Mesenchymal stem cell (in vitro differentiated cells and primary cell): ENCODE measurements at regions not wholly inside any gene's neighbourhood (a gene's known extent, or its start where the extent isn't known, plus 50 kb on each side); places are given as distances from the start of the nearest gene placed in this dataset.

Experiments used
- DNase-seq: peaks from one replicate; pipeline ENCODE4 v3.0.0-alpha.2; 2013
- H2AFZ ChIP-seq: one replicate; pipeline ENCODE4 v1.6.1; 2013; ENCODE audit warnings: low read depth, mild to moderate bottlenecking, control low read depth, inconsistent platforms, low read length, moderate library complexity
- H2AK5ac ChIP-seq: 2 replicates; pipeline ENCODE4 v1.6.1; 2013; ENCODE audit warnings: low read length, moderate library complexity, mild to moderate bottlenecking, inconsistent platforms; ENCODE audit not compliant: severe bottlenecking
- H2BK120ac ChIP-seq: one replicate; pipeline ENCODE4 v1.6.1; 2013; ENCODE audit warnings: low read depth, mild to moderate bottlenecking, inconsistent platforms, low read length, moderate library complexity
- H2BK12ac ChIP-seq, 2 experiments: one replicate each; pipeline ENCODE4 v1.6.1; 2013; ENCODE audit warnings: inconsistent platforms in 2 of 2, low read length in 2 of 2, mild to moderate bottlenecking in 2 of 2, moderate library complexity in 2 of 2, control low read depth in 1 of 2
- H2BK15ac ChIP-seq: one replicate; pipeline ENCODE4 v1.6.1; 2013; ENCODE audit warnings: mild to moderate bottlenecking, low read depth, inconsistent platforms; ENCODE audit not compliant: poor library complexity, severe bottlenecking
- H2BK5ac ChIP-seq: 2 replicates; pipeline ENCODE4 v1.6.1; 2013; ENCODE audit warnings: low read depth, mild to moderate bottlenecking, low read length, control low read depth, inconsistent platforms; ENCODE audit not compliant: poor library complexity, severe bottlenecking
- H3K14ac ChIP-seq, 2 experiments: one replicate each; pipeline ENCODE4 v1.6.1; 2013; ENCODE audit warnings: inconsistent platforms in 2 of 2, low read length in 2 of 2, control low read depth in 1 of 2, mild to moderate bottlenecking in 1 of 2, moderate library complexity in 1 of 2
- H3K18ac ChIP-seq, 2 experiments: one replicate each; pipeline ENCODE4 v1.6.1; 2013; ENCODE audit warnings: inconsistent platforms in 2 of 2, low read length in 2 of 2, control low read depth in 1 of 2, low read depth in 1 of 2, mild to moderate bottlenecking in 1 of 2
- H3K23ac ChIP-seq, 2 experiments: one replicate each; pipeline ENCODE4 v1.6.1; 2013; ENCODE audit warnings: inconsistent platforms in 2 of 2, low read length in 2 of 2, mild to moderate bottlenecking in 2 of 2, moderate library complexity in 2 of 2, control low read depth in 1 of 2
- H3K27ac ChIP-seq: 2 replicates; pipeline ENCODE4 v1.5.1; 2013; ENCODE audit warnings: mild to moderate bottlenecking, moderate library complexity, low read length, control low read depth, inconsistent platforms; ENCODE audit not compliant: poor library complexity, severe bottlenecking
- H3K27me3 ChIP-seq, 2 experiments: 2 replicates each; pipeline versions ENCODE4 v1.6.1 to v1.7.0; 2013; ENCODE audit warnings: low read length in 2 of 2, mild to moderate bottlenecking in 2 of 2, moderate library complexity in 2 of 2, control low read depth in 1 of 2, inconsistent platforms in 1 of 2; ENCODE audit not compliant: control insufficient read depth in 1 of 2, insufficient read depth in 1 of 2
- H3K36me3 ChIP-seq, 2 experiments: 2 replicates each; pipeline versions ENCODE4 v1.6.1 to v1.7.0; 2013; ENCODE audit warnings: low read length in 2 of 2, control low read depth in 1 of 2, inconsistent platforms in 1 of 2, low read depth in 1 of 2, mild to moderate bottlenecking in 1 of 2; ENCODE audit not compliant: insufficient read depth in 2 of 2, control insufficient read depth in 1 of 2
- H3K4ac ChIP-seq, 2 experiments: one replicate each; pipeline ENCODE4 v1.6.1; 2013; ENCODE audit warnings: inconsistent platforms in 2 of 2, low read length in 2 of 2, mild to moderate bottlenecking in 2 of 2, moderate library complexity in 2 of 2, control low read depth in 1 of 2, low read depth in 1 of 2
- H3K4me1 ChIP-seq: 2 replicates; pipeline ENCODE4 v1.6.1; 2013; ENCODE audit warnings: low read depth, low read length, control low read depth; ENCODE audit not compliant: control insufficient read depth, insufficient read depth
- H3K4me2 ChIP-seq: 2 replicates; pipeline ENCODE4 v1.6.1; 2013; ENCODE audit warnings: low read length, mild to moderate bottlenecking, inconsistent platforms; ENCODE audit not compliant: poor library complexity, severe bottlenecking
- H3K4me3 ChIP-seq, 2 experiments: 2 replicates each; pipeline versions ENCODE4 v1.5.1 to v1.7.0; 2013; ENCODE audit warnings: low read length in 2 of 2, mild to moderate bottlenecking in 2 of 2, control low read depth in 1 of 2, low read depth in 1 of 2; ENCODE audit not compliant: insufficient read depth in 1 of 2
- H3K79me1 ChIP-seq: replicated peaks from 2 replicates; pipeline ENCODE4 v1.6.1; 2013; ENCODE audit warnings: mild to moderate bottlenecking, control low read depth, low read length, inconsistent platforms; ENCODE audit not compliant: poor library complexity, severe bottlenecking
- H3K9ac ChIP-seq: 2 replicates; pipeline ENCODE4 v1.7.0; 2013; ENCODE audit warnings: mild to moderate bottlenecking, low read length, moderate library complexity
- H3K9me3 ChIP-seq: 2 replicates; pipeline ENCODE4 v1.7.0; 2013; ENCODE audit warnings: mild to moderate bottlenecking, low read length; ENCODE audit not compliant: control insufficient read depth
- H4K8ac ChIP-seq: one replicate; pipeline ENCODE4 v1.6.1; 2013; ENCODE audit warnings: inconsistent platforms, mild to moderate bottlenecking, low read length, moderate library complexity
- H4K91ac ChIP-seq: one replicate; pipeline ENCODE4 v1.6.1; 2013; ENCODE audit warnings: mild to moderate bottlenecking, low read length, inconsistent platforms
- WGBS: methylation state at CpG from one replicate; pipeline ENCODE4 v1.1.7; 2013; ENCODE audit warnings: mixed read lengths; 5-methylcytosine and 5-hydroxymethylcytosine counted together

GRCh38 chr14:94700336-94700735 is 69.6 kb downstream of the GSC start:
- H2BK12ac ChIP-seq, result no peak overlapping the region
- H2BK120ac ChIP-seq, result no peak overlapping the region
- no peak overlapping the region for H4K91ac ChIP-seq
- no peak overlapping the region for H3K14ac ChIP-seq
- H3K36me3 ChIP-seq, result no peaks in the 10 kb centered on the region
- no peak overlapping the region for H4K8ac ChIP-seq
- no peak overlapping the region for H3K4me3 ChIP-seq
- peaks cover 4 to 33% of the 10 kb centered on the region in 2 experiments for H3K27me3 ChIP-seq
- no peak overlapping the region for H2AK5ac ChIP-seq
- no peaks in the 10 kb centered on the region for H3K79me1 ChIP-seq
- no peak overlapping the region for H3K4ac ChIP-seq
- 87% methylated on average over 8 of the region's 8 CpGs for WGBS
- no peak overlapping the region for H2AFZ ChIP-seq
- H3K4me2 ChIP-seq, result no peak overlapping the region
- H3K9me3 ChIP-seq, result no peaks in the 10 kb centered on the region
- H2BK5ac ChIP-seq, result no peak overlapping the region
- H3K4me1 ChIP-seq, result peaks cover 8% of the 10 kb centered on the region
- no peak overlapping the region for H3K27ac ChIP-seq
- no peak overlapping the region for H3K9ac ChIP-seq
- no peak overlapping the region for H3K23ac ChIP-seq
- DNase-seq, result no peak
- no peak overlapping the region for H3K18ac ChIP-seq
- no peak overlapping the region for H2BK15ac ChIP-seq

GRCh38 chr14:94699831-94700230 is 70.1 kb downstream of the GSC start:
- no peak overlapping the region for H2BK5ac ChIP-seq
- no peaks in the 10 kb centered on the region for H3K79me1 ChIP-seq
- no peak overlapping the region for H2BK15ac ChIP-seq
- H3K18ac ChIP-seq, result no peak overlapping the region
- H2BK120ac ChIP-seq, result no peak overlapping the region
- H3K4me3 ChIP-seq, result no peak overlapping the region
- no peak overlapping the region for H2AFZ ChIP-seq
- H3K4me1 ChIP-seq, result peaks cover 13% of the 10 kb centered on the region
- H3K27me3 ChIP-seq, result peaks cover 4 to 33% of the 10 kb centered on the region in 2 experiments
- no peak overlapping the region for H2BK12ac ChIP-seq
- DNase-seq, result no peak
- H2AK5ac ChIP-seq, result no peak overlapping the region
- no peaks in the 10 kb centered on the region for H3K9me3 ChIP-seq
- H3K4me2 ChIP-seq, result no peak overlapping the region
- no peak overlapping the region for H3K27ac ChIP-seq
- no peak overlapping the region for H3K9ac ChIP-seq
- H4K91ac ChIP-seq, result no peak overlapping the region
- H3K14ac ChIP-seq, result no peak overlapping the region
- WGBS, result 51% methylated on average over 6 of the region's 9 CpGs
- no peak overlapping the region for H4K8ac ChIP-seq
- no peaks in the 10 kb centered on the region for H3K36me3 ChIP-seq
- H3K23ac ChIP-seq, result no peak overlapping the region
- no peak overlapping the region for H3K4ac ChIP-seq

- Histone ChIP-seq H2BK120ac (no peak overlapping the region), H3K4ac (no peak overlapping the region), H3K23ac (no peak overlapping the region), H3K4me2 (no peak overlapping the region), H2BK5ac (no peak overlapping the region), H3K9me3 (no peaks in the 10 kb centered on the region), H3K79me1 (no peaks in the 10 kb centered on the region), H2BK15ac (no peak overlapping the region), H4K8ac (no peak overlapping the region), H2AFZ (no peak overlapping the region), H3K27me3 (peaks cover 4 to 33% of the 10 kb centered on the region in 2 experiments), H4K91ac (no peak overlapping the region), H3K4me3 (no peak overlapping the region), H3K14ac (no peak overlapping the region), H3K9ac (no peak overlapping the region), H3K18ac (no peak overlapping the region), H3K27ac (no peak overlapping the region), H3K36me3 (no peaks in the 10 kb centered on the region), H2BK12ac (no peak overlapping the region), H2AK5ac (no peak overlapping the region), H3K4me1 (peaks cover 15% of the 10 kb centered on the region)
- WGBS, result 66% methylated on average over 12 of the region's 12 CpGs
- DNase-seq, result no peak
These were observed 71.9 kb downstream of the GSC start for GRCh38 chr14:94697773-94698556.

GRCh38 chr14:94696518-94696917 is 73.4 kb downstream of the GSC start:
- Histone ChIP-seq H4K8ac (no peak overlapping the region), H3K4ac (no peak overlapping the region), H2BK5ac (no peak overlapping the region), H3K4me2 (no peak overlapping the region), H3K4me1 (peaks cover 15% of the 10 kb centered on the region), H3K79me1 (no peaks in the 10 kb centered on the region), H3K27ac (no peak overlapping the region), H3K18ac (no peak overlapping the region), H3K9me3 (no peaks in the 10 kb centered on the region), H3K23ac (no peak overlapping the region), H2AK5ac (no peak overlapping the region), H2AFZ (no peak overlapping the region), H2BK120ac (no peak overlapping the region), H3K14ac (no peak overlapping the region), H2BK12ac (no peak overlapping the region), H3K9ac (no peak overlapping the region), H4K91ac (no peak overlapping the region), H3K36me3 (no peaks in the 10 kb centered on the region), H2BK15ac (no peak overlapping the region), H3K4me3 (no peak overlapping the region), H3K27me3 (peaks cover 4 to 33% of the 10 kb centered on the region in 2 experiments)
- 94% methylated on average over 5 of the region's 7 CpGs for WGBS
- DNase-seq, result no peak
